GM12878 (cell line): ENCODE measurements at regions not wholly inside any gene's neighbourhood (a gene's known extent, or its start where the extent isn't known, plus 50 kb on each side); places are given as distances from the start of the nearest gene placed in this dataset.

Source experiments
- CBFB ChIP-seq: IDR thresholded peaks from 2 replicates; pipeline ENCODE4 v1.6.1; 2016; ENCODE audit warnings: antibody characterized with exemption, low read depth
- CREM ChIP-seq: IDR thresholded peaks from 2 replicates; pipeline ENCODE4 v1.6.1; 2014; ENCODE audit warnings: antibody characterized with exemption, low read depth
- DPF2 ChIP-seq: fragments of 450-650 bp; IDR thresholded peaks from 2 replicates; pipeline ENCODE4 v1.6.1; 2017; ENCODE audit warnings: mild to moderate bottlenecking
- EP300 ChIP-seq, 2 experiments: fragments of 150-350 bp in 1 of 2; IDR thresholded peaks; 2 replicates each; pipeline ENCODE4 v1.6.1; 2011 to 2012; ENCODE audit warnings: low read depth in 2 of 2, low read length in 2 of 2, borderline replicate concordance in 1 of 2, improper control_type of control experiment in 1 of 2, inconsistent platforms in 1 of 2; ENCODE audit not compliant: control insufficient read depth in 1 of 2
- ESRRA ChIP-seq: IDR thresholded peaks from 2 replicates; pipeline ENCODE4 v1.6.1; 2012; ENCODE audit warnings: mild to moderate bottlenecking, low read length, improper control_type of control experiment
- GATAD2B ChIP-seq: fragments of 450-650 bp; conservative IDR thresholded peaks from 2 replicates; pipeline ENCODE4 v1.6.1; 2017; ENCODE audit warnings: low read depth, mild to moderate bottlenecking, moderate library complexity
- HDAC2 ChIP-seq: fragments of 200-600 bp; sonication (generic); IDR thresholded peaks from 2 replicates; pipeline ENCODE4 v1.6.1; 2017
- POLR2A ChIP-seq: IDR thresholded peaks from 2 replicates; pipeline ENCODE4 v1.6.1; 2011; ENCODE audit warnings: low read depth, mild to moderate bottlenecking, low read length
- POU2F2 ChIP-seq: IDR thresholded peaks from 3 replicates; pipeline ENCODE4 v1.6.1; 2011; ENCODE audit warnings: low read depth, mild to moderate bottlenecking, low read length, borderline replicate concordance
- RAD21 ChIP-seq: IDR thresholded peaks from 2 replicates; pipeline ENCODE4 v1.6.1; 2011; ENCODE audit warnings: mild to moderate bottlenecking, low read depth, low read length, moderate library complexity; ENCODE audit not compliant: insufficient read depth
- SMARCA5 ChIP-seq: fragments of 450-650 bp; IDR thresholded peaks from 2 replicates; pipeline ENCODE4 v1.6.1; 2017; ENCODE audit warnings: mild to moderate bottlenecking
- TAF1 ChIP-seq: IDR thresholded peaks from 2 replicates; pipeline ENCODE4 v1.6.1; 2011; ENCODE audit warnings: mild to moderate bottlenecking, low read depth, low read length, borderline replicate concordance
- YY1 ChIP-seq: IDR thresholded peaks from 2 replicates; pipeline ENCODE4 v1.6.1; 2011; ENCODE audit warnings: low read depth, mild to moderate bottlenecking, low read length
- ZNF274 ChIP-seq: IDR thresholded peaks from one replicate; pipeline ENCODE4 v1.8.0; 2011; ENCODE audit not compliant: insufficient read length, insufficient read depth

GRCh38 chr1:232131715-232132391 lies 498.1 kb downstream of the SIPA1L2 start:
- TF ChIP-seq GATAD2B (no peak), SMARCA5 (no peak), ESRRA (no peak), HDAC2 (no peak), POLR2A (no peak), CREM (no peak), RAD21 (no peak), YY1 (no peak), DPF2 (no peak), CBFB (no peak), ZNF274 (no peak), TAF1 (no peak), EP300 (IDR thresholded peaks at IDR 0.05; ENCODE audit: borderline replicate concordance in 1 of 2, control insufficient read depth in 1 of 2, low read depth in 2 of 2, low read length in 2 of 2) (no peak), POU2F2 (no peak)
